ENCODE measurements at regions not wholly inside any gene's neighbourhood (a gene's known extent, or its start where the extent isn't known, plus 50 kb on each side); places are given as distances from the start of the nearest gene placed in this dataset.

GRCh38 chr20:12815231-12815768 lies 193.5 kb upstream of the SPTLC3 start:
- no peaks in the 10 kb centered on the region for H4K20me1 ChIP-seq
- TF ChIP-seq Cebpa-rat (IDR thresholded peaks at IDR 0.05), result no peak
- H3K36me3 ChIP-seq, result no peaks in the 10 kb centered on the region
- no peak overlapping the region for H3K27ac ChIP-seq
- no peaks in the 10 kb centered on the region for H3K9me3 ChIP-seq (replicated peaks in 1 of 11)
- H3K4me1 ChIP-seq, result no peaks in the 10 kb centered on the region
- no peak overlapping the region for H3K9ac ChIP-seq
- no peak overlapping the region for H3K4me3 ChIP-seq
- no peaks in the 10 kb centered on the region for H3K27me3 ChIP-seq
- no peak overlapping the region for H3K4me2 ChIP-seq

GRCh38 chr20:12815778-12816408 lies 192.9 kb upstream of the SPTLC3 start:
- Histone ChIP-seq H3K27me3 (no peaks in the 10 kb centered on the region), H3K9ac (no peak overlapping the region), H3K4me2 (no peak overlapping the region), H3K36me3 (no peaks in the 10 kb centered on the region), H3K27ac (no peak overlapping the region), H3K4me1 (no peaks in the 10 kb centered on the region), H3K9me3 (replicated peaks in 1 of 11) (no peaks in the 10 kb centered on the region), H3K4me3 (no peak overlapping the region), H4K20me1 (no peaks in the 10 kb centered on the region)
- no peak for TF ChIP-seq Cebpa-rat (IDR thresholded peaks at IDR 0.05)

- no peaks in the 10 kb centered on the region for H3K27me3 ChIP-seq
- H3K27ac ChIP-seq, result no peak overlapping the region
- no peaks in the 10 kb centered on the region for H3K9me3 ChIP-seq (replicated peaks in 1 of 11)
- no peaks in the 10 kb centered on the region for H3K36me3 ChIP-seq
- no peaks in the 10 kb centered on the region for H3K4me1 ChIP-seq
- H3K4me3 ChIP-seq, result no peak overlapping the region
- H3K4me2 ChIP-seq, result no peak overlapping the region
- no peak for TF ChIP-seq Cebpa-rat (IDR thresholded peaks at IDR 0.05)
- H3K9ac ChIP-seq, result no peak overlapping the region
- H4K20me1 ChIP-seq, result no peaks in the 10 kb centered on the region
Observed at GRCh38 chr20:12821249-12821648, 187.5 kb upstream of the SPTLC3 start.

GRCh38 chr20:12823734-12824133 lies 185.0 kb upstream of the SPTLC3 start:
- H3K4me3 ChIP-seq, result no peak overlapping the region
- H3K9me3 ChIP-seq (replicated peaks in 1 of 11), result no peaks in the 10 kb centered on the region
- TF ChIP-seq Cebpa-rat (IDR thresholded peaks at IDR 0.05), result no peak
- no peaks in the 10 kb centered on the region for H3K36me3 ChIP-seq
- H3K4me1 ChIP-seq, result no peaks in the 10 kb centered on the region
- no peak overlapping the region for H3K9ac ChIP-seq
- no peak overlapping the region for H3K4me2 ChIP-seq
- no peak overlapping the region for H3K27ac ChIP-seq
- H4K20me1 ChIP-seq, result no peaks in the 10 kb centered on the region
- H3K27me3 ChIP-seq, result no peaks in the 10 kb centered on the region

- Histone ChIP-seq H3K36me3 (no peaks in the 10 kb centered on the region), H3K27ac (no peak overlapping the region), H3K27me3 (no peaks in the 10 kb centered on the region), H3K9ac (no peak overlapping the region), H3K4me1 (no peaks in the 10 kb centered on the region), H3K4me2 (no peak overlapping the region), H4K20me1 (no peaks in the 10 kb centered on the region), H3K4me3 (no peak overlapping the region), H3K9me3 (replicated peaks in 1 of 11) (no peaks in the 10 kb centered on the region)
- TF ChIP-seq Cebpa-rat (IDR thresholded peaks at IDR 0.05), result no peak
Observed at GRCh38 chr20:12824328-12825225, 184.2 kb upstream of the SPTLC3 start.

- no peak overlapping the region for H3K4me2 ChIP-seq
- TF ChIP-seq Cebpa-rat (IDR thresholded peaks at IDR 0.05), result no peak
- no peaks in the 10 kb centered on the region for H3K36me3 ChIP-seq
- H3K4me1 ChIP-seq, result no peaks in the 10 kb centered on the region
- no peaks in the 10 kb centered on the region for H4K20me1 ChIP-seq
- no peak overlapping the region for H3K4me3 ChIP-seq
- no peak overlapping the region for H3K27ac ChIP-seq
- H3K9me3 ChIP-seq (replicated peaks in 1 of 11), result no peaks in the 10 kb centered on the region
- no peak overlapping the region for H3K9ac ChIP-seq
- no peaks in the 10 kb centered on the region for H3K27me3 ChIP-seq
Observed at GRCh38 chr20:12825226-12825595, 183.6 kb upstream of the SPTLC3 start.

- Histone ChIP-seq H3K27me3 (no peaks in the 10 kb centered on the region), H3K4me1 (no peaks in the 10 kb centered on the region), H3K27ac (no peak overlapping the region), H3K36me3 (no peaks in the 10 kb centered on the region), H4K20me1 (no peaks in the 10 kb centered on the region), H3K4me3 (no peak overlapping the region), H3K4me2 (no peak overlapping the region), H3K9ac (no peak overlapping the region), H3K9me3 (replicated peaks in 1 of 11) (no peaks in the 10 kb centered on the region)
- no peak for TF ChIP-seq Cebpa-rat (IDR thresholded peaks at IDR 0.05)
Observed at GRCh38 chr20:12827816-12828385, 180.9 kb upstream of the SPTLC3 start.

GRCh38 chr20:12829170-12829569 lies 179.6 kb upstream of the SPTLC3 start:
- no peaks in the 10 kb centered on the region for H3K36me3 ChIP-seq
- H3K27me3 ChIP-seq, result no peaks in the 10 kb centered on the region
- no peaks in the 10 kb centered on the region for H3K9me3 ChIP-seq (replicated peaks in 1 of 11)
- no peak for TF ChIP-seq Cebpa-rat (IDR thresholded peaks at IDR 0.05)
- no peak overlapping the region for H3K4me3 ChIP-seq
- no peaks in the 10 kb centered on the region for H3K4me1 ChIP-seq
- no peak overlapping the region for H3K27ac ChIP-seq
- no peak overlapping the region for H3K9ac ChIP-seq
- no peaks in the 10 kb centered on the region for H4K20me1 ChIP-seq
- no peak overlapping the region for H3K4me2 ChIP-seq

- no peak overlapping the region for H3K4me3 ChIP-seq
- no peak overlapping the region for H3K4me2 ChIP-seq
- H3K4me1 ChIP-seq, result no peaks in the 10 kb centered on the region
- no peak for TF ChIP-seq Cebpa-rat (IDR thresholded peaks at IDR 0.05)
- no peaks in the 10 kb centered on the region for H3K36me3 ChIP-seq
- no peaks in the 10 kb centered on the region for H3K27me3 ChIP-seq
- H3K9me3 ChIP-seq (replicated peaks in 1 of 11), result no peaks in the 10 kb centered on the region
- no peaks in the 10 kb centered on the region for H4K20me1 ChIP-seq
- H3K9ac ChIP-seq, result no peak overlapping the region
- H3K27ac ChIP-seq, result no peak overlapping the region
Observed at GRCh38 chr20:12833861-12834260, 174.9 kb upstream of the SPTLC3 start.

All from BLaER1 treated with 17β-estradiol and CSF1 and Interleukin-3, amounts not matched to agents 10 nM and 100 nM (cell line).